ENCODE measurements at regions not wholly inside any gene's neighbourhood (a gene's known extent, or its start where the extent isn't known, plus 50 kb on each side); places are given as distances from the start of the nearest gene placed in this dataset.

DNA sequence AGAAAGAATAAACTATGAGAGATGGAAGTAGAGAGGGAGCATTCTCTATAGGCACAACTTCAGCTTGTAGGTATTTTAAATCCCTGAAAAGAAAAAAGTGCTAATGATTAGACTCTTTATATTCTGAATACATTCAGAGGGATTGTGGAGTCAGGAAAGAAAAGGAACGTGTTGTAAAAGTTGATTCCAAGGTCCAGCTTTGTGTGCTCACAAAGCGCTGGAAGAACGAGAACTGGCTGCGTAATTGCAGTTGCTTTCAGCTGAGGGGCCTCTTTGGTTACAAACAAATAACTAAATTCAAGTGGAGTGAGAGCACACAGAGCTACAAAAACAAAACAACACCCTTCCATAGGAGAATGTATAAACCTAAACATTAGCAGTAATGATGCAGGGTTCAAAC, 1040.4 kb upstream of the WWC1 start:
- no peak for TF ChIP-seq EZH2 (IDR thresholded peaks at IDR 0.05; ENCODE audit: borderline replicate concordance, insufficient read depth, low read depth, low read length, poor library complexity, severe bottlenecking)
- TF ChIP-seq, protein P1, sequence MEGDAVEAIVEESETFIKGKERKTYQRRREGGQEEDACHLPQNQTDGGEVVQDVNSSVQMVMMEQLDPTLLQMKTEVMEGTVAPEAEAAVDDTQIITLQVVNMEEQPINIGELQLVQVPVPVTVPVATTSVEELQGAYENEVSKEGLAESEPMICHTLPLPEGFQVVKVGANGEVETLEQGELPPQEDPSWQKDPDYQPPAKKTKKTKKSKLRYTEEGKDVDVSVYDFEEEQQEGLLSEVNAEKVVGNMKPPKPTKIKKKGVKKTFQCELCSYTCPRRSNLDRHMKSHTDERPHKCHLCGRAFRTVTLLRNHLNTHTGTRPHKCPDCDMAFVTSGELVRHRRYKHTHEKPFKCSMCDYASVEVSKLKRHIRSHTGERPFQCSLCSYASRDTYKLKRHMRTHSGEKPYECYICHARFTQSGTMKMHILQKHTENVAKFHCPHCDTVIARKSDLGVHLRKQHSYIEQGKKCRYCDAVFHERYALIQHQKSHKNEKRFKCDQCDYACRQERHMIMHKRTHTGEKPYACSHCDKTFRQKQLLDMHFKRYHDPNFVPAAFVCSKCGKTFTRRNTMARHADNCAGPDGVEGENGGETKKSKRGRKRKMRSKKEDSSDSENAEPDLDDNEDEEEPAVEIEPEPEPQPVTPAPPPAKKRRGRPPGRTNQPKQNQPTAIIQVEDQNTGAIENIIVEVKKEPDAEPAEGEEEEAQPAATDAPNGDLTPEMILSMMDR (IDR thresholded peaks at IDR 0.05): no peak
